ENCODE measurements at regions not wholly inside any gene's neighbourhood (a gene's known extent, or its start where the extent isn't known, plus 50 kb on each side); places are given as distances from the start of the nearest gene placed in this dataset.

DNA sequence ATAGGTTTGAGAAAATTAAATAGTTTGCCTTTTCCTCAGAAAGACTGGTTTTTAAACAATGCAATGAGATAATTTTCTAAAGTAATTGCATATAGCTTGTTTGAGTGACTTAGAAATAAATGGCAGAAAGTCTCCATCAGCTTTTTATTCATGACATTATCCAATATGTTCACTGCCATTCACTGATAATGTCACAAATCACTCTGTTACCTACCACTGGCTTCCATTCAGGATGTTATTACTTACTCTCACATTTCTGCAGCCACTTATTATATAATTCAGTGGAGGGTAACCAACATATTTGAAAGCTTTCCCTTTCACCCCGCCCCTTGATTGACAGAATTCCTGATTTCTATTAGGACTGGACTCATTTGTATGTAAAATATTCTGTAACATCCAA lies 1583.5 kb downstream of the PCDH18 start:
- no peak overlapping the region for H3K4me3 Mint-ChIP-seq
- no peak overlapping the region for H3K27ac Mint-ChIP-seq
- TF ChIP-seq, protein P1, sequence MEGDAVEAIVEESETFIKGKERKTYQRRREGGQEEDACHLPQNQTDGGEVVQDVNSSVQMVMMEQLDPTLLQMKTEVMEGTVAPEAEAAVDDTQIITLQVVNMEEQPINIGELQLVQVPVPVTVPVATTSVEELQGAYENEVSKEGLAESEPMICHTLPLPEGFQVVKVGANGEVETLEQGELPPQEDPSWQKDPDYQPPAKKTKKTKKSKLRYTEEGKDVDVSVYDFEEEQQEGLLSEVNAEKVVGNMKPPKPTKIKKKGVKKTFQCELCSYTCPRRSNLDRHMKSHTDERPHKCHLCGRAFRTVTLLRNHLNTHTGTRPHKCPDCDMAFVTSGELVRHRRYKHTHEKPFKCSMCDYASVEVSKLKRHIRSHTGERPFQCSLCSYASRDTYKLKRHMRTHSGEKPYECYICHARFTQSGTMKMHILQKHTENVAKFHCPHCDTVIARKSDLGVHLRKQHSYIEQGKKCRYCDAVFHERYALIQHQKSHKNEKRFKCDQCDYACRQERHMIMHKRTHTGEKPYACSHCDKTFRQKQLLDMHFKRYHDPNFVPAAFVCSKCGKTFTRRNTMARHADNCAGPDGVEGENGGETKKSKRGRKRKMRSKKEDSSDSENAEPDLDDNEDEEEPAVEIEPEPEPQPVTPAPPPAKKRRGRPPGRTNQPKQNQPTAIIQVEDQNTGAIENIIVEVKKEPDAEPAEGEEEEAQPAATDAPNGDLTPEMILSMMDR (IDR thresholded peaks at IDR 0.05; ENCODE audit: unreplicated experiment in 3 of 3): no peak
- H3K36me3 Mint-ChIP-seq (ENCODE audit: low read depth): no peaks in the 10 kb centered on the region
- no peaks in the 10 kb centered on the region for H3K4me1 Mint-ChIP-seq
- no peaks in the 10 kb centered on the region for H3K27me3 Mint-ChIP-seq (ENCODE audit: low read depth)
- H3K9me3 Mint-ChIP-seq: peaks cover under 1% of the 10 kb centered on the region

DNA sequence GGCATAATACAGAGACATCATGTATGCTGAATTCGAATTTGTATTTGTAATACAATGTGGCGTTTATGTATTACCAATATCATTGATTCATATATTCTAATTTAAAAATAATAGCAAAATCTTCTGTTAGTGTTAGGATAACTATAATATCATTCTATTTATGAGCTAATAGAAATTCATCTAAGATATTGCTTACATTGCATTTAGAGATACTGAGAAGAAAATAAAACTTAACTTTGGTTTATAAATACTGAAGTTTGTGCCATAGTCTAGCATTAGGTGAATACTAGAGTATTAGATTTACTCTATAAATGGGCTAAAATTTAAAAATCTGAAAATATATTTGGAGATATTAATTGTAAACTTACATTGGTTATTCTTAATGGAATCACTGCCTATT lies 1590.6 kb downstream of the PCDH18 start:
- H3K36me3 Mint-ChIP-seq (ENCODE audit: low read depth): no peaks in the 10 kb centered on the region
- TF ChIP-seq, protein P1 (IDR thresholded peaks at IDR 0.05; ENCODE audit: unreplicated experiment in 3 of 3): no peak
- no peaks in the 10 kb centered on the region for H3K4me1 Mint-ChIP-seq
- H3K4me3 Mint-ChIP-seq: no peak overlapping the region
- H3K9me3 Mint-ChIP-seq: no peaks in the 10 kb centered on the region
- H3K27me3 Mint-ChIP-seq (ENCODE audit: low read depth): no peaks in the 10 kb centered on the region
- no peak overlapping the region for H3K27ac Mint-ChIP-seq

DNA sequence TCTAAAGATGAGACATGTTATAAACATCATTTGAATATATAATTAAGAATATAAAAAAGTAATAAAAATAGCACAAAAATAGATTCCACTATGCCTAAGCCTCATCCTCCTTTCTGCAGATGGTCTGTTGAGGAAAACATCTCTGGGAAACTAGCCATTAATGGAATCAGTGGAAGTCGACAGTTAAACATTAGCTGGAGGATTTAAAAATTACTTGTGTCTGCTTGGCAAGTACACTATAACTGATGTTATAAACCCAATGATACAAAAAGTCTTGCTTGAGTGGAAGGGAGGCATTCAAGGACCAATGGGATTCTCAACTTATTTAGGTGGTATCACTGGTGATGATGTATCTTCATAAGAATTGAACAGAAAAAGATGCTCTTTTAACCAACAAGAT lies 1598.3 kb downstream of the PCDH18 start:
- TF ChIP-seq, protein P1 (IDR thresholded peaks at IDR 0.05; ENCODE audit: unreplicated experiment in 3 of 3): no peak
- Mint-ChIP-seq H3K27me3 (ENCODE audit: low read depth) (no peaks in the 10 kb centered on the region), H3K4me1 (no peaks in the 10 kb centered on the region), H3K4me3 (no peak overlapping the region), H3K36me3 (ENCODE audit: low read depth) (no peaks in the 10 kb centered on the region), H3K27ac (no peak overlapping the region), H3K9me3 (peaks cover 9% of the 10 kb centered on the region)

DNA sequence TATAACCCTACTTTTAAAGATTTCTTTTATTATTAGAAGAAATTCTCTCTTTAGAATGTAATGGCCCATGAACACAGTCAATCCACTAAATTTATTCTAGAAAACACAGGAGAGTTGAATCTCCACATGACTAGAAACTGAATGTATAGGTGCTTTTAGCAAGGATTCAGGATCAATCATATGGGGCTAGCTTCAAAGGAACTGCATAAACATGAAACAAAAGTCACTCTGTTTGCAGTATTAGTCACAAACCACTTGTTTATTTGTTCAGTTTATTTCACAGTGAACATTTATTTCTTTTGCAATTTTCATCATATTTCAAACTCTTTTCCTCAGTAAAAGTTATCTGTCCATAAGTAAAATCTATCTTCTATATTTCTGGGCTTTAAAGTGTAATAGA lies 1604.6 kb downstream of the PCDH18 start:
- no peak overlapping the region for H3K27ac Mint-ChIP-seq
- H3K4me1 Mint-ChIP-seq: no peaks in the 10 kb centered on the region
- H3K36me3 Mint-ChIP-seq (ENCODE audit: low read depth): no peaks in the 10 kb centered on the region
- TF ChIP-seq, protein P1 (IDR thresholded peaks at IDR 0.05; ENCODE audit: unreplicated experiment in 3 of 3): no peak
- H3K27me3 Mint-ChIP-seq (ENCODE audit: low read depth): no peaks in the 10 kb centered on the region
- peaks cover 11% of the 10 kb centered on the region for H3K9me3 Mint-ChIP-seq
- H3K4me3 Mint-ChIP-seq: no peak overlapping the region

DNA sequence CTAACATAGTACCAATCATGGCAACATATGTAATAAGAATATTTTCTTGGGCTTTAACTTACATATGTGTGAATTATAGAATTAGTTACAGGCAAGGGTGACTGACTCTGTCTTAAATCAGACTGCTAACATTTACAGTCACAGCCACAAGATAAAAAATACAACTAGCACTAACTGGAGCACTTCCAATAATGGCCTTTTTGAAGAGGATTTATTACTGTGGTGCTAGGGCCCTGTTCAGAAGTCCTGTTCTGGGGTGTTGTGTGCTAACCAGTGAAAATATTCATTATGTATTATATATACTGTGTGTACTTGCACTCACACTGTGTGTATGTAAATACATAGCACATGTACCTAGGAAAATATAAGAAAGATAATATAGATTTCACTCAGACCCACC lies 1611.2 kb downstream of the PCDH18 start:
- no peaks in the 10 kb centered on the region for H3K36me3 Mint-ChIP-seq (ENCODE audit: low read depth)
- no peaks in the 10 kb centered on the region for H3K9me3 Mint-ChIP-seq
- TF ChIP-seq, protein P1 (IDR thresholded peaks at IDR 0.05; ENCODE audit: unreplicated experiment in 3 of 3): no peak
- peaks cover 11% of the 10 kb centered on the region for H3K4me1 Mint-ChIP-seq
- H3K4me3 Mint-ChIP-seq: no peak overlapping the region
- no peaks in the 10 kb centered on the region for H3K27me3 Mint-ChIP-seq (ENCODE audit: low read depth)
- H3K27ac Mint-ChIP-seq: no peak overlapping the region

DNA sequence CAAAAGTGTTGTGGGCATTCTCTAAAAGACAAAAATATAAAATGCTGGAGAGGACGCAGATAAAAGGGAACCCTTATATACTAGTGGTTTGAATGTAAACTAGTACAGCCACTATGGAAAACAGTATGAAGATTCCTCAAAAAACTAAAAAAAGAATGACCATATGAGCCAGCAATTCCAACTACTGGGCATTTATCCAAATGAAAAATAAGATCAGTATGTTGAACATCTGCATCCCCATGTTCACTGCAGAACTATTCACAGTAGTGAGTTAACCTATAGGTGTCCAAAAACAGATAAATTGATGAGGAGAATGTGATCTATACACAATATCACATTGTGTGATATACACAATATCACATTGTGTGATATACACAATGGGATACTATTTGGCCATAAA lies 1615.3 kb downstream of the PCDH18 start:
- peaks cover 15% of the 10 kb centered on the region for H3K4me1 Mint-ChIP-seq
- H3K36me3 Mint-ChIP-seq (ENCODE audit: low read depth): no peaks in the 10 kb centered on the region
- H3K4me3 Mint-ChIP-seq: no peak overlapping the region
- no peaks in the 10 kb centered on the region for H3K27me3 Mint-ChIP-seq (ENCODE audit: low read depth)
- TF ChIP-seq, protein P1 (IDR thresholded peaks at IDR 0.05; ENCODE audit: unreplicated experiment in 3 of 3): no peak
- no peaks in the 10 kb centered on the region for H3K9me3 Mint-ChIP-seq
- H3K27ac Mint-ChIP-seq: peak overlapping the region in 1 of 3 experiments; percentile 44

Measured in nephron (organoid).